ENCODE measurements at regions not wholly inside any gene's neighbourhood (a gene's known extent, or its start where the extent isn't known, plus 50 kb on each side); places are given as distances from the start of the nearest gene placed in this dataset.

DNA sequence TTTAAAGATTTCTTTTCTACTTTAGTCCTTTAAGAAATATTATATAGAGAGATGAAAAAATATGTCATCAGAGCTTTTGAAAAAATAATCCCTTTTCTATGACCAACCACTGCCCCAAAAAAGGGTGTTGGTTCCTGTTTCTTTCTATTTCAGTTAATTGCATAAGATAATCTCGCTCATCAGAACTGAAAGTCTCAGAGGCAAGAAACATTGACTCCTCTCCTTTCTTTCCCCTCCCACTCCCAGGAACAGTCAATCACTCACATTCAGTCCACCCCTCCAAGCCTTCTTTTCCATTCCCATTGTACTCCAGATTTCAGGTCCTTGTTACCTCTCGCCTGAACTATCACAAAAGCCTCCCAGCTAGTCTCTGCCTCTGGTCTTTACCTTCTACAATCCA, 153.7 kb upstream of the ABI3BP start:
- Histone ChIP-seq H3K4me1 (ENCODE audit: insufficient read depth, low read length) (no peaks in the 10 kb centered on the region), H3K9ac (ENCODE audit: low read length) (no peak overlapping the region), H3K79me2 (ENCODE audit: low read length) (no peaks in the 10 kb centered on the region), H4K20me1 (ENCODE audit: low read length) (no peaks in the 10 kb centered on the region), H3K4me2 (ENCODE audit: low read length) (no peak overlapping the region), H3K9me2 (replicated peaks; ENCODE audit: low read length) (no peaks in the 10 kb centered on the region), H3K9me3 (ENCODE audit: low read length) (no peaks in the 10 kb centered on the region), H3K4me3 (ENCODE audit: low read length) (no peak overlapping the region), H3F3A (ENCODE audit: low read length, unreplicated experiment) (no peaks in the 10 kb centered on the region), H3K36me3 (ENCODE audit: low read depth, low read length) (no peaks in the 10 kb centered on the region), H3K27ac (ENCODE audit: low read length) (no peak overlapping the region), H3K27me3 (ENCODE audit: low read length) (no peaks in the 10 kb centered on the region), H2AFZ (ENCODE audit: low read length) (no peak overlapping the region)
- no peak for DNase-seq
- ChIA-PET POLR2A (ENCODE audit: unreplicated experiment) (no interaction called here), CTCF (no interaction called here)
- TF ChIP-seq CTCF (conservative IDR thresholded peaks at IDR 0.05; ENCODE audit: low read depth, low read length) (no peak), EZH2phosphoT487 (IDR thresholded peaks at IDR 0.05; ENCODE audit: borderline replicate concordance, low read length) (no peak), EZH2 (IDR thresholded peaks at IDR 0.05; ENCODE audit: low read length, unreplicated experiment) (no peak)
- no peak for ATAC-seq
- intact Hi-C loops (cut with micrococcal nuclease) = no loop called here
- BruUV-seq (replicated peaks) = no TSS peak

- intact Hi-C loops (cut with micrococcal nuclease) = no loop called here
- no peaks in the 10 kb centered on the region for H3K36me3 ChIP-seq (ENCODE audit: low read depth, low read length)
These were observed 150.9 kb upstream of the ABI3BP start for GRCh38 chr3:101144105-101144504.

DNA sequence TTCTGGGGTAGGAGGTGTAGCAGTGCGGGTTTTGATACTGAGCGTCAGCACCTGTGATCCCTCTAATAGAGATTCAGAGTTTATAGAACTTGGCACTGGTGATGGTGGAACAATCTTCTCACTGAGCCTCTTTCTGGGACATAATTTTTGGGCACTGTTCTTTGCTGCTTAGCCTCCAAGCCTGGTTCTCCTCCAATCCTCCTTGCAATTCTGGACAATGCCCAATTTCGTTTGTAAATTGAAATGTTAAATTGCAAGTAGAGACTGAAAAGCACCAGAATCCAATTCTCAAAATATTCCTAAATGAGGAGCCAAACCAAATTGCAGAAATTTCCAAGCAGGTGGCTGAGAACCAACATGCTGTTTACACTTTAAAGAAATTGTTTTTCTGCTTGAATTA, 149.8 kb upstream of the ABI3BP start:
- H3K9ac ChIP-seq (ENCODE audit: low read length) = no peak overlapping the region
- CTCF ChIA-PET = no interaction called here
- intact Hi-C loops (cut with micrococcal nuclease) = no loop called here
- no peak for DNase-seq
- no peak overlapping the region for H3K27ac ChIP-seq (ENCODE audit: low read length)
- H3K9me2 ChIP-seq (replicated peaks; ENCODE audit: low read length) = no peaks in the 10 kb centered on the region
- no TSS peak for BruUV-seq (replicated peaks)
- no peaks in the 10 kb centered on the region for H3K9me3 ChIP-seq (ENCODE audit: low read length)
- no peak overlapping the region for H2AFZ ChIP-seq (ENCODE audit: low read length)
- H3K4me2 ChIP-seq (ENCODE audit: low read length) = no peak overlapping the region
- no peaks in the 10 kb centered on the region for H3F3A ChIP-seq (ENCODE audit: low read length, unreplicated experiment)
- no peaks in the 10 kb centered on the region for H3K79me2 ChIP-seq (ENCODE audit: low read length)
- TF ChIP-seq EZH2 (IDR thresholded peaks at IDR 0.05; ENCODE audit: low read length, unreplicated experiment) (no peak), EZH2phosphoT487 (IDR thresholded peaks at IDR 0.05; ENCODE audit: borderline replicate concordance, low read length) (no peak), CTCF (conservative IDR thresholded peaks at IDR 0.05; ENCODE audit: low read depth, low read length) (no peak)
- no peaks in the 10 kb centered on the region for H4K20me1 ChIP-seq (ENCODE audit: low read length)
- H3K27me3 ChIP-seq (ENCODE audit: low read length) = no peaks in the 10 kb centered on the region
- no peaks in the 10 kb centered on the region for H3K36me3 ChIP-seq (ENCODE audit: low read depth, low read length)
- no peaks in the 10 kb centered on the region for H3K4me1 ChIP-seq (ENCODE audit: insufficient read depth, low read length)
- no peak for ATAC-seq
- POLR2A ChIA-PET (ENCODE audit: unreplicated experiment) = no interaction called here
- no peak overlapping the region for H3K4me3 ChIP-seq (ENCODE audit: low read length)

More at GRCh38 chr3:101144105-101144504, 150.9 kb upstream of the ABI3BP start:
- Histone ChIP-seq H3K9me2 (replicated peaks; ENCODE audit: low read length) (no peaks in the 10 kb centered on the region), H4K20me1 (ENCODE audit: low read length) (no peaks in the 10 kb centered on the region), H3K4me1 (ENCODE audit: insufficient read depth, low read length) (no peaks in the 10 kb centered on the region), H3K79me2 (ENCODE audit: low read length) (no peaks in the 10 kb centered on the region), H3K27me3 (ENCODE audit: low read length) (no peaks in the 10 kb centered on the region), H3K27ac (ENCODE audit: low read length) (no peak overlapping the region), H3K4me2 (ENCODE audit: low read length) (no peak overlapping the region), H3K4me3 (ENCODE audit: low read length) (no peak overlapping the region), H3F3A (ENCODE audit: low read length, unreplicated experiment) (no peaks in the 10 kb centered on the region), H2AFZ (ENCODE audit: low read length) (no peak overlapping the region), H3K9me3 (ENCODE audit: low read length) (no peaks in the 10 kb centered on the region), H3K9ac (ENCODE audit: low read length) (no peak overlapping the region)
- BruUV-seq (replicated peaks) = no TSS peak
- TF ChIP-seq EZH2phosphoT487 (IDR thresholded peaks at IDR 0.05; ENCODE audit: borderline replicate concordance, low read length) (no peak), EZH2 (IDR thresholded peaks at IDR 0.05; ENCODE audit: low read length, unreplicated experiment) (no peak), CTCF (conservative IDR thresholded peaks at IDR 0.05; ENCODE audit: low read depth, low read length) (no peak)
- ChIA-PET CTCF (no interaction called here), POLR2A (ENCODE audit: unreplicated experiment) (no interaction called here)
- no peak for DNase-seq
- ATAC-seq = no peak

All from PC-3 (cell line).